ENCODE measurements at regions not wholly inside any gene's neighbourhood (a gene's known extent, or its start where the extent isn't known, plus 50 kb on each side); places are given as distances from the start of the nearest gene placed in this dataset.

- Mint-ChIP-seq H3K4me1 (peaks cover 19% of the 10 kb centered on the region), H3K27me3 (ENCODE audit: insufficient read depth, low read depth) (peaks cover 8% of the 10 kb centered on the region), H3K9me3 (no peaks in the 10 kb centered on the region), H3K27ac (no peak overlapping the region), H3K4me3 (no peak overlapping the region), H3K36me3 (no peaks in the 10 kb centered on the region)
- DNase-seq (ENCODE audit: low spot score) = peak; percentile 23
- H3F3A ChIP-seq (ENCODE audit: low read depth) = no peaks in the 10 kb centered on the region
- no peak overlapping the region for H3K4me3 ChIP-seq
- no peak overlapping the region for H3K4me2 ChIP-seq
- H3K79me2 ChIP-seq (ENCODE audit: low read depth) = no peaks in the 10 kb centered on the region
- H2AFZ ChIP-seq (replicated peaks) = no peak overlapping the region
- peaks cover 17% of the 10 kb centered on the region for H3K27me3 ChIP-seq
- no peaks in the 10 kb centered on the region for H3K9me3 ChIP-seq (ENCODE audit: low read depth)
- no peaks in the 10 kb centered on the region for H3K4me1 ChIP-seq
- H3K27ac ChIP-seq = no peak overlapping the region
- no peaks in the 10 kb centered on the region for H3K36me3 ChIP-seq
- TF ChIP-seq EZH2 (IDR thresholded peaks at IDR 0.05) (no peak), EZH2phosphoT487 (IDR thresholded peaks at IDR 0.05) (no peak), CTCF (IDR thresholded peaks at IDR 0.05) (no peak)
- no peaks in the 10 kb centered on the region for H4K20me1 ChIP-seq (ENCODE audit: low read depth)
- H3K9ac ChIP-seq = no peak overlapping the region
Observed at GRCh38 chr2:120539937-120540718, 194.2 kb downstream of the INHBB start.

GRCh38 chr2:120540719-120541552 lies 194.7 kb upstream of the GLI2 start:
- Histone ChIP-seq H3K4me2 (no peak overlapping the region), H3K9ac (no peak overlapping the region), H3K36me3 (no peaks in the 10 kb centered on the region), H2AFZ (replicated peaks) (no peak overlapping the region), H3K9me3 (ENCODE audit: low read depth) (no peaks in the 10 kb centered on the region), H4K20me1 (ENCODE audit: low read depth) (no peaks in the 10 kb centered on the region), H3F3A (ENCODE audit: low read depth) (no peaks in the 10 kb centered on the region), H3K27me3 (peaks cover 17% of the 10 kb centered on the region), H3K4me3 (no peak overlapping the region), H3K4me1 (no peaks in the 10 kb centered on the region), H3K79me2 (ENCODE audit: low read depth) (no peaks in the 10 kb centered on the region), H3K27ac (no peak overlapping the region)
- Mint-ChIP-seq H3K27ac (peak overlapping the region; percentile 61), H3K36me3 (no peaks in the 10 kb centered on the region), H3K4me3 (no peak overlapping the region), H3K4me1 (peaks cover 25% of the 10 kb centered on the region), H3K27me3 (ENCODE audit: insufficient read depth, low read depth) (peaks cover 8% of the 10 kb centered on the region), H3K9me3 (no peaks in the 10 kb centered on the region)
- TF ChIP-seq EZH2 (IDR thresholded peaks at IDR 0.05) (no peak), EZH2phosphoT487 (IDR thresholded peaks at IDR 0.05) (no peak), CTCF (IDR thresholded peaks at IDR 0.05) (no peak)
- no peak for DNase-seq (ENCODE audit: low spot score)

GRCh38 chr2:120541553-120541932 lies 194.1 kb upstream of the GLI2 start:
- TF ChIP-seq CTCF (IDR thresholded peaks at IDR 0.05) (no peak), EZH2 (IDR thresholded peaks at IDR 0.05) (no peak), EZH2phosphoT487 (IDR thresholded peaks at IDR 0.05) (no peak)
- Histone ChIP-seq H3K4me3 (no peak overlapping the region), H2AFZ (replicated peaks) (no peak overlapping the region), H3F3A (ENCODE audit: low read depth) (no peaks in the 10 kb centered on the region), H3K9ac (no peak overlapping the region), H4K20me1 (ENCODE audit: low read depth) (no peaks in the 10 kb centered on the region), H3K4me1 (no peaks in the 10 kb centered on the region), H3K9me3 (ENCODE audit: low read depth) (no peaks in the 10 kb centered on the region), H3K36me3 (no peaks in the 10 kb centered on the region), H3K27ac (no peak overlapping the region), H3K4me2 (no peak overlapping the region), H3K27me3 (peaks cover 17% of the 10 kb centered on the region), H3K79me2 (ENCODE audit: low read depth) (no peaks in the 10 kb centered on the region)
- H3K36me3 Mint-ChIP-seq = no peaks in the 10 kb centered on the region
- peaks cover 10% of the 10 kb centered on the region for H3K27me3 Mint-ChIP-seq (ENCODE audit: insufficient read depth, low read depth)
- H3K27ac Mint-ChIP-seq = no peak overlapping the region
- no peak for DNase-seq (ENCODE audit: low spot score)
- no peaks in the 10 kb centered on the region for H3K9me3 Mint-ChIP-seq
- no peak overlapping the region for H3K4me3 Mint-ChIP-seq
- peaks cover 31% of the 10 kb centered on the region for H3K4me1 Mint-ChIP-seq
